K562 (cell line): ENCODE measurements at regions not wholly inside any gene's neighbourhood (a gene's known extent, or its start where the extent isn't known, plus 50 kb on each side); places are given as distances from the start of the nearest gene placed in this dataset.

Source experiments
- ATAC-seq: fragments of 200-7000 bp; cut with Tn5 transposase; 3 replicates; pipeline ENCODE4 v1.9.1; 2020; ENCODE audit warnings: moderate library complexity
- BruUV-seq: library from RNA; stranded (reverse); fragments of 400-500 nt; replicated peaks from 2 replicates; lab custom pipeline; 2021; lab: Mats Ljungman, UMichigan
- CTCF ChIA-PET: fragments of 300-600 bp; formaldehyde crosslinking; extraction: SDS; loops from one replicate; lab custom pipeline; 2021; ENCODE audit warnings: low intra/inter-chr PET ratio; lab: Yijun Ruan, JAX
- POLR2A ChIA-PET: fragments of 300-600, 350-650 bp; sonication (Branson Sonifier 250); formaldehyde crosslinking; extraction: SDS; loops from one replicate; lab custom pipeline; 2021; ENCODE audit warnings: antibody characterized with exemption, inconsistent platforms; lab: Yijun Ruan, JAX
- DNase-seq, 4 experiments: peaks; one replicate each; pipeline versions ENCODE4 v3.0.0 to v3.0.0-alpha.2; 2011 to 2018; ENCODE audit warnings: low spot score in 3 of 4, mixed read lengths in 3 of 4; ENCODE audit errors: extremely low read depth in 1 of 4
- FAIRE-seq: peaks from 2 replicates; lab custom pipeline; 2011; peaks lifted over from hg19 to GRCh38; lab: Jason Lieb, UNC
- H2AFZ ChIP-seq: 2 replicates; pipeline ENCODE4 v1.6.0; 2011; ENCODE audit warnings: low read depth, low read length, control low read depth, inconsistent platforms
- H3K27ac ChIP-seq: fragments of 200-600 bp; 3 replicates; pipeline ENCODE4 v1.8.0; 2011; ENCODE audit warnings: low read depth, mild to moderate bottlenecking, control low read depth, inconsistent platforms, low read length, moderate library complexity, mixed read lengths; ENCODE audit errors: extremely low read depth
- H3K27me3 ChIP-seq, 2 experiments: fragments of 300-600 bp in 1 of 2; 2 replicates in 1 of 2; 3 replicates in 1 of 2; pipeline versions ENCODE4 v1.6.0 to v1.8.0; 2011; ENCODE audit warnings: inconsistent platforms in 2 of 2, low read length in 2 of 2, mild to moderate bottlenecking in 1 of 2, mixed read lengths in 1 of 2, moderate library complexity in 1 of 2; ENCODE audit not compliant: control insufficient read depth in 2 of 2, insufficient read depth in 2 of 2
- H3K36me3 ChIP-seq: fragments of 300-600 bp; 3 replicates; pipeline ENCODE4 v1.8.0; 2011; ENCODE audit warnings: mild to moderate bottlenecking, low read length, inconsistent platforms; ENCODE audit not compliant: control insufficient read depth, insufficient read depth
- H3K4me1 ChIP-seq, 2 experiments: fragments of 200-600 bp in 1 of 2; replicated peaks in 1 of 2; 2 replicates in 1 of 2; 3 replicates in 1 of 2; pipeline versions ENCODE4 v1.5.1 to v1.8.0; 2011; ENCODE audit warnings: inconsistent platforms in 2 of 2, low read length in 2 of 2, mild to moderate bottlenecking in 1 of 2, mixed read lengths in 1 of 2, moderate library complexity in 1 of 2; ENCODE audit not compliant: control insufficient read depth in 2 of 2, insufficient read depth in 2 of 2
- H3K4me2 ChIP-seq: 2 replicates; pipeline ENCODE4 v1.6.1; 2011; ENCODE audit warnings: low read length, control low read depth, inconsistent platforms, mixed read lengths; ENCODE audit not compliant: insufficient read depth
- H3K4me3 ChIP-seq: fragments of 200-600 bp; sonication (generic), shearing (Covaris generic); 2 replicates; pipeline ENCODE4 v1.5.1; 2016; ENCODE audit warnings: control low read depth, inconsistent platforms
- H3K79me2 ChIP-seq: fragments of 200-600 bp; 3 replicates; pipeline ENCODE4 v1.8.0; 2011; ENCODE audit warnings: low read length, inconsistent platforms; ENCODE audit not compliant: control insufficient read depth, insufficient read depth
- H3K9ac ChIP-seq, 2 experiments: 2 replicates each; pipeline versions ENCODE4 v1.6.0 to v1.6.1; 2011; ENCODE audit warnings: low read depth in 2 of 2, low read length in 2 of 2, control low read depth in 1 of 2, inconsistent platforms in 1 of 2, mild to moderate bottlenecking in 1 of 2, mixed read lengths in 1 of 2; ENCODE audit not compliant: insufficient read depth in 1 of 2
- H3K9me1 ChIP-seq: one replicate; pipeline ENCODE4 v1.6.0; 2011; ENCODE audit warnings: inconsistent platforms, mild to moderate bottlenecking, low read length, moderate library complexity; ENCODE audit not compliant: control insufficient read depth, insufficient read depth
- H3K9me3 ChIP-seq: replicated peaks from 2 replicates; pipeline ENCODE4 v1.5.1; 2011; ENCODE audit warnings: low read depth, low read length, inconsistent platforms; ENCODE audit not compliant: control insufficient read depth, insufficient read depth
- H4K20me1 ChIP-seq: replicated peaks from 2 replicates; pipeline ENCODE4 v1.6.1; 2011; ENCODE audit warnings: low read length, inconsistent platforms, mixed read lengths; ENCODE audit not compliant: control insufficient read depth, insufficient read depth
- DDX20 ChIP-seq: fragments of 450-650 bp; IDR thresholded peaks from 2 replicates; pipeline ENCODE4 v1.6.1; 2016; ENCODE audit warnings: missing genetic modification characterization, low read depth, mild to moderate bottlenecking, missing compliant biosample characterization, moderate library complexity
- ESRRA ChIP-seq: fragments of 450-650 bp; IDR thresholded peaks from 2 replicates; pipeline ENCODE4 v1.6.1; 2014; ENCODE audit warnings: low read depth, mild to moderate bottlenecking, moderate library complexity, borderline replicate concordance
- ESRRB ChIP-seq: fragments of 250-450 bp; sonication (Bioruptor Pico); IDR thresholded peaks from 2 replicates; pipeline ENCODE4 v1.5.0; 2020; ENCODE audit warnings: mild to moderate bottlenecking, moderate library complexity, borderline replicate concordance
- MYBL2 ChIP-seq, 2 experiments: fragments of 450-650 bp in 1 of 2; sonication (generic) in 1 of 2; formaldehyde crosslinking in 1 of 2; IDR thresholded peaks; 2 replicates each; pipeline versions ENCODE4 v1.6.1 to v1.8.1; 2017 to 2022; ENCODE audit warnings: borderline replicate concordance in 1 of 2, inconsistent platforms in 1 of 2, low read depth in 1 of 2, mild to moderate bottlenecking in 1 of 2, missing genetic modification reagents in 1 of 2, moderate library complexity in 1 of 2
- TCFL5 ChIP-seq: fragments of 250-450 bp; sonication (Bioruptor Pico); conservative IDR thresholded peaks from 2 replicates; pipeline ENCODE4 v1.6.1; 2021; ENCODE audit warnings: mild to moderate bottlenecking, moderate library complexity, matching md5 sums
- WHSC1 ChIP-seq: IDR thresholded peaks from one replicate; pipeline ENCODE4 v1.6.1; 2012; ENCODE audit warnings: low read length, control low read depth, inconsistent platforms
- ZBTB34 ChIP-seq: fragments of 250-450 bp; sonication (Bioruptor Pico); IDR thresholded peaks from 2 replicates; pipeline ENCODE4 v1.8.0; 2021; ENCODE audit warnings: mild to moderate bottlenecking, moderate library complexity
- ZNF143 ChIP-seq: sonication (generic); formaldehyde crosslinking; IDR thresholded peaks from 2 replicates; pipeline ENCODE4 v1.9.0; 2022; ENCODE audit warnings: mild to moderate bottlenecking, missing genetic modification reagents
- WGBS: fragments of 100-300 bp; shearing (Covaris generic); methylation state at CpG from one replicate; pipeline ENCODE4 v1.1.6; 2016; ENCODE audit warnings: low coverage, mixed read lengths; ENCODE audit not compliant: insufficient coverage; ENCODE audit errors: missing lambda C conversion rate; 5-methylcytosine and 5-hydroxymethylcytosine counted together
- in situ Hi-C: fragments of 300-500 bp; cut with MboI; formaldehyde crosslinking; loops from 4 replicates; pipeline ENCODE4 v1.15.0; 2018; ENCODE audit warnings: inconsistent platforms, mixed read lengths
- intact Hi-C: fragments of 100-400 bp; cut with micrococcal nuclease; formaldehyde crosslinking; loops from 2 replicates; pipeline ENCODE4 v1.14.2; 2022
- TF ChIP-seq, protein P1 (sequence below): fragments of 250-450 bp; sonication (Bioruptor Pico); IDR thresholded peaks from 2 replicates; pipeline ENCODE4 v1.5.0; 2020; ENCODE audit warnings: mild to moderate bottlenecking

DNA sequence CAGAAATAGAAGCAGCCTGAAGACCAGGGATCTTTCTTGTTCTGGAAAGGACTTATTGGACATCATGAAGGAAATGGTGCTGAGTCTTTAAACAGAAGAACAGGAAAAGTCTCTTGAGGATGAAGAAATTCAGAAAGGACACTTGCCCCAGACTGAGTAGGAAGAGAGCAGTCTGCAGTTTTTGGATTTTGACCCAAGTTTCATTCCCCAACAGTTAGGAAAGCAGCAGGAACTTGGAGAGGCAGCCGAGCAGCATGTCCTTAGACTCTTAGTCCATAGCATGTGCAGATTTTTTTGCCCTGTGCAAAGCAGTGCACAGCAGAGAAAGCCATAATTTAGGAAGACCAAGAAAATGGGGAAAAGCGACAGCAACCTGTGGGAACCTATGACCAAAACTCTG, 927.2 kb upstream of the AUTS2 start:
- no peak overlapping the region for H3K9ac ChIP-seq
- no TSS peak for BruUV-seq
- TF ChIP-seq ESRRA (no peak), DDX20 (no peak), TCFL5 (CRISPR knock-in tag) (no peak), WHSC1 (no peak), ZBTB34 (CRISPR knock-in tag) (no peak), ESRRB (CRISPR knock-in tag) (no peak), MYBL2 (IDR thresholded peaks at IDR 0.05; ENCODE audit: low read depth) (no peak), MYBL2 (CRISPR knock-in tag; IDR thresholded peaks at IDR 0.05; ENCODE audit: borderline replicate concordance) (no peak), ZNF143 (no peak)
- TF ChIP-seq, protein P1, sequence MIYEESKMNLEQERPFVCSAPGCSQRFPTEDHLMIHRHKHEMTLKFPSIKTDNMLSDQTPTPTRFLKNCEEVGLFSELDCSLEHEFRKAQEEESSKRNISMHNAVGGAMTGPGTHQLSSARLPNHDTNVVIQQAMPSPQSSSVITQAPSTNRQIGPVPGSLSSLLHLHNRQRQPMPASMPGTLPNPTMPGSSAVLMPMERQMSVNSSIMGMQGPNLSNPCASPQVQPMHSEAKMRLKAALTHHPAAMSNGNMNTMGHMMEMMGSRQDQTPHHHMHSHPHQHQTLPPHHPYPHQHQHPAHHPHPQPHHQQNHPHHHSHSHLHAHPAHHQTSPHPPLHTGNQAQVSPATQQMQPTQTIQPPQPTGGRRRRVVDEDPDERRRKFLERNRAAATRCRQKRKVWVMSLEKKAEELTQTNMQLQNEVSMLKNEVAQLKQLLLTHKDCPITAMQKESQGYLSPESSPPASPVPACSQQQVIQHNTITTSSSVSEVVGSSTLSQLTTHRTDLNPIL, result no peak
- TF ChIP-seq, all 486 proteins: peak for 0

More for the DNA sequence above, 927.2 kb upstream of the AUTS2 start:
- in situ Hi-C loops (no loop called here), intact Hi-C loops (no loop called here)
- H3K79me2 ChIP-seq, result no peaks in the 10 kb centered on the region
- H3K9me3 ChIP-seq, result no peaks in the 10 kb centered on the region
- peaks cover 0 to 2% of the 10 kb centered on the region in 2 experiments; a peak in 1 of 5 replicates for H3K27me3 ChIP-seq
- H2AFZ ChIP-seq, result no peak overlapping the region
- POLR2A ChIA-PET, result no interaction called here
- H3K4me2 ChIP-seq, result no peak overlapping the region
- H3K36me3 ChIP-seq, result no peaks in the 10 kb centered on the region
- DNase-seq (no peak), ATAC-seq (no peak), FAIRE-seq (no peak)
- H3K27ac ChIP-seq, result no peak overlapping the region
- no peaks in the 10 kb centered on the region for H4K20me1 ChIP-seq
- no peak overlapping the region for H3K4me3 ChIP-seq
- 0% methylated on average over 2 of the region's 2 CpGs for WGBS
- CTCF ChIA-PET, result no interaction called here
- H3K9me1 ChIP-seq, result no peaks in the 10 kb centered on the region
- no peaks in the 10 kb centered on the region for H3K4me1 ChIP-seq
